ENCODE measurements at regions not wholly inside any gene's neighbourhood (a gene's known extent, or its start where the extent isn't known, plus 50 kb on each side); places are given as distances from the start of the nearest gene placed in this dataset.
A peak's percentile ranks its signal among the peaks of the same experiment; 100 is the strongest.

GRCh38 chr9:73434826-73435225 is 283.2 kb downstream of the ANXA1 start (continued):
- TF ChIP-seq ZNF462 (CRISPR knock-in tag; IDR thresholded peaks at IDR 0.05): no peak

GRCh38 chr9:73437758-73438157 is 286.1 kb downstream of the ANXA1 start:
- peaks cover 19% of the 10 kb centered on the region; the same call in 2 of the 3 replicates for H3K4me1 Mint-ChIP-seq
- no peaks in the 10 kb centered on the region for H3K27me3 ChIP-seq (ENCODE audit: insufficient read depth)
- no peak overlapping the region for H3K27ac Mint-ChIP-seq
- H3K27me3 Mint-ChIP-seq (ENCODE audit: insufficient read depth, low read depth, poor library complexity): peaks cover 2% of the 10 kb centered on the region
- H3K4me2 ChIP-seq: no peak overlapping the region
- H3K27ac ChIP-seq (ENCODE audit: low read depth): no peak overlapping the region
- peak overlapping the region; percentile 23; the same call in 1 of the 2 replicates for H2AFZ ChIP-seq
- H3K36me3 Mint-ChIP-seq (ENCODE audit: low read depth): no peaks in the 10 kb centered on the region
- no peaks in the 10 kb centered on the region for H3F3A ChIP-seq (replicated peaks; ENCODE audit: low read depth)
- no peaks in the 10 kb centered on the region for H3K9me2 ChIP-seq (ENCODE audit: insufficient read depth)
- no peaks in the 10 kb centered on the region for H3K36me3 ChIP-seq (ENCODE audit: insufficient read depth)
- H3K9me3 Mint-ChIP-seq: no peaks in the 10 kb centered on the region
- no peak overlapping the region for H3K4me3 ChIP-seq
- ATAC-seq (no peak), DNase-seq (ENCODE audit: low spot score) (no peak)
- peaks cover 12% of the 10 kb centered on the region; the same call in 1 of the 2 replicates for H3K4me1 ChIP-seq (ENCODE audit: insufficient read depth)
- no peaks in the 10 kb centered on the region for H4K20me1 ChIP-seq (replicated peaks; ENCODE audit: insufficient read depth)
- H3K79me2 ChIP-seq (replicated peaks; ENCODE audit: insufficient read depth): no peaks in the 10 kb centered on the region
- H3K4me3 Mint-ChIP-seq: no peak overlapping the region
- TF ChIP-seq JUNB (IDR thresholded peaks at IDR 0.05; ENCODE audit: unreplicated experiment): no peak
- TF ChIP-seq NANOG (IDR thresholded peaks at IDR 0.05; ENCODE audit: borderline replicate concordance): no peak
- TF ChIP-seq STAT1 (IDR thresholded peaks at IDR 0.05; ENCODE audit: unreplicated experiment): no peak
- TF ChIP-seq ETS1 (IDR thresholded peaks at IDR 0.05): no peak
- no peak for TF ChIP-seq REST (IDR thresholded peaks at IDR 0.05; ENCODE audit: unreplicated experiment)
- TF ChIP-seq CTCF (conservative IDR thresholded peaks at IDR 0.05; ENCODE audit: low read depth in 2 of 2): no peak
- TF ChIP-seq ZNF331 (CRISPR knock-in tag; IDR thresholded peaks at IDR 0.05; ENCODE audit: low read depth): no peak
- no peak for TF ChIP-seq EZH2phosphoT487 (IDR thresholded peaks at IDR 0.05; ENCODE audit: unreplicated experiment)
- TF ChIP-seq ZNF114 (CRISPR knock-in tag; IDR thresholded peaks at IDR 0.05): no peak
